HG03354 (cell line): ENCODE measurements at regions not wholly inside any gene's neighbourhood (a gene's known extent, or its start where the extent isn't known, plus 50 kb on each side); places are given as distances from the start of the nearest gene placed in this dataset.
A peak's percentile ranks its signal among the peaks of the same experiment; 100 is the strongest.
"Not testable (repeated sequence)": the region's sequence is repeated elsewhere in the genome, so short reads cannot be mapped to it uniquely, and the experiment has no call there.

Source experiments
- ATAC-seq: cut with Tn5 transposase; IDR thresholded peaks from one replicate; pipeline ENCODE4 v1.9.1; 2021; ENCODE audit warnings: mild to moderate bottlenecking; ENCODE audit not compliant: unreplicated experiment, poor library complexity, severe bottlenecking

DNA sequence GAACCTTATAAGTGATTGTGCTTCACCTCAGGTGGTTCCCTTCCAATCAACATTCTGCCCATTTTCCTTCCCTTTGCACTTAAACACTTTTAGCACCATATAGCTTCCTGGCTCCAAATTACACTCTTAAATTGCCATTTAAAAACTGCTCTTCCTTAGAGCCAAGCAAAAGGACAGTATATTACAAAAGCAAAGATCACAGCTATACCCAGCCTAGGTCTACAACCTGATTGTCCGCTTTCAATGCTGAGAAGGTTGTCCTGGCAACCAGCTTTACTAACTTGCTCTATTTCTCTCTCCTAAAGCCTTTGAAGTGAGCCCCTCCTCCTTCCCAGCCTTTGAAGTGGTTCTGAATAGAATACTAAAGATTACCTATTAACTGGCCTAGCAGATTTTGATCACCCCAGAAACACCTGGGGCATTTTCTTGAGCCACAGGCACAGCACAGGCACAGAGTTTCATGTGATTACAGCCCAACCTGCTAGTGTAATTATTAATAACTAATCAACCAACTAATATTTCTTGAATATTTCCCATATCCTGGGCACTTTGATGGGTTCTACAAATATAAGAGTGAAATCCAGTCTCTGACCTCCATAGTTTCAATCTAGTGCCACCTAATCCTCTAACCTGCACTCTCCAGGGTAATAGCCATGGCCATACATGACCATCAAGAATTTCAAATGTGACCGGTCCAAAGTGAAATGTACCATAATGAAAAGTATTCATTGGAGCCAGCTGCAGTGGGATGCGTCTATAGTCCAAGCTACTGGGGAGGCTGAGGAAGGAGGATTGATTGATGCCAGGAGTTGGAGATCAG, 63.6 kb upstream of the TRIM24 start:
- peak; percentile 99 for ATAC-seq

DNA sequence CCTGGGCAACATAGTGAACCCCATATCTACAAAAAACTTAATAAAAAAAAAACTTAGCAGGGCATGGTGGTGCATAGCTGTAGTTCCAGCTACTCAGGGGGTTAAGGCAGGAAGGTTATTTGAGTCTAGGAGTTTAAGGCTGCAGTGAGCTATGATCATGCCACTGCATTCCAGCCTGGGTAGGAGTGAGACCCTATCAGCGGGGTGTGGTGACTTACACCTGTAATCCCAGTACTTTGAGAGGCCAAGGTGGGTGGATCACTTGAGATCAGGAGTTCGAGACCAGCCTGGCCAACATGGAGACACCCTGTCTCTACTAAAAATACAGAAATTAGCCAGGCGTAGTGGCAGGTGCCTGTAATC, 63.0 kb upstream of the TRIM24 start:
- ATAC-seq = not testable (repeated sequence)

DNA sequence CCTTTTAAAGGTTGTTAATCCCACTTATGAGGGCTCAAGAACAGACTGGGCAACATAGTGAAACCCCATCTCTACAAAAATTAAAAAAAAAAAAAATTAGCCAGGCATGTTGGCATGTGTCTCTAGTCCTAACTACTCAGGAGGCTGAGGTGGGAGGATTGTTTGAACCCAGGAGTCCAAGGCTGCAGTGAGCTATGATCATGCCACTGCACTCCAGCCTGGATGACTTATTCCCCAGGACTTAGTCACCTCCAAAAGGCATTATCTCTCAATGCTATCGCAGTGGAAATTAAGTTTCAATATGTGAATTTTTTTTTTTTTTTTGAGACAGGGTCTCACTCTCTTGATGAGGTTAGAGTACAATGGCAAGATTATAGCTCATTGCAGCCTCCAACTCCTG, 61.2 kb upstream of the TRIM24 start:
- no peak for ATAC-seq

DNA sequence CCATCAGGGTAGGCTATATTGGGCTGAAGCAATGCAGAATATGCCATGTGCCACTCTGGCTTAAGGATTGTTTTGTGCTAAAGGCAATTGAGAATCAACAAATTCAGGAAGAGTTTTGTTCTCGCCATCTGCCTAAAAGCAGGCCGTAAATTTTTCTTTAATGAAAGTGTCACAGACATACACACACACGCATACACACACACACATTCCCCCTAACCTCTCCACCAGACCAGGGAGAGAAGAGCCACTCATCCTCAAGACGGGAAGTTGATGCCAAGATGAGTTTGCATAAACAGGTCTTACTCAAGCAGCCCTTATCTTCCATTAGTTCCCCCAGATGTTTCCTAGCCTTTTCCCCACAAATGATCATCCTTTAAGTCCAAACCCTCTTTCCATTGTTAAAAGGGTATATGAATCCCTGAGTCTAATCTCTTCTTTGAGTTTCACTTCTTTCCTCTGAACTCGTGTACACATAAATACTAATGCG, 59.6 kb upstream of the TRIM24 start:
- no peak for ATAC-seq

DNA sequence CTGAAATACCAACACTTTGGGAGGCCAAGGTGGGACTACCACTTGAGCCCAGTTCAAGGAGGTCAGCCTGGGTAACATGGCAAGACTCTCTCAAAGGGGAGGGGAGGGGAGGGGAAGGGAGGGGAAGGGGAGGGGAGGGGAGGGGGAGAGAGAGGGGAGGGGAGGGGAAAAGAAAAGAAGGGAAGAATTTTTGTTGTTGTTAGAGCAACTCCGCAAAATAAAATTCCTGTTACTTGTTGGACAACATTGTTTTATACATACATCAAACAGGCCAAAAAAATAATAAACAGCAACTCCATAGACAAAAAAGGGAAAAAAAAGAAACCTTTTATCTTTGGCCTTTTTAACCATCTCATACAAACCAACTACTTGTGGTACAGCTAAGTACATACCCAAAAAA, 57.3 kb upstream of the TRIM24 start:
- no peak for ATAC-seq

DNA sequence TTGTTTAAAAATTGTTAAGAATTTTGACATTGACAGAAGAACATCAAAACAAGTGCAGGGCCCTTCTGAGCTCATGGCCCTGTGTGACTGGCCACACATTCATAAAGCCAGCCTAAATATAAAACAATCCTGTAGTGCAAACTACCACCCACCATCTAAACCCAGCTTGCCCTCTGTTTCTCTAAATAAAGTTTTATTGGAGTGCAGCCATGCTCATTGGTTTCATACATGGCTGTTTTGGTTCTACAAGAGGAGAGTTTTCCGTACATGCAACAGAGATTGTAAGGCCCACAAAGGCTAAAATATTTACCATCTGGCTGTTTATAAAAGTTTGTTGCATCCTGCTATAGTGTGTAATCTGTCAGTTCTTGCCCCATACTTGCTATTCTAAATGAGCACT, 54.6 kb upstream of the TRIM24 start:
- no peak for ATAC-seq

- ATAC-seq = no peak
Observed at GRCh38 chr7:138407792-138408191, 52.3 kb upstream of the TRIM24 start.
